ENCODE measurements at regions not wholly inside any gene's neighbourhood (a gene's known extent, or its start where the extent isn't known, plus 50 kb on each side); places are given as distances from the start of the nearest gene placed in this dataset.

- TF ChIP-seq CTCF (IDR thresholded peaks at IDR 0.05), result no peak
- no peak for TF ChIP-seq POLR2A (IDR thresholded peaks at IDR 0.05)
These were observed 158.1 kb upstream of the VCX3A start for GRCh38 chrX:6693051-6693450.

Measured in body of pancreas (tissue), 4 donors.